OCI-LY1 (cell line): ENCODE measurements at regions not wholly inside any gene's neighbourhood (a gene's known extent, or its start where the extent isn't known, plus 50 kb on each side); places are given as distances from the start of the nearest gene placed in this dataset.

ENCODE experiments used
- CTCF ChIP-seq: fragments of 200-600 bp; sonication (generic), shearing (Covaris generic); IDR thresholded peaks from 2 replicates; pipeline ENCODE4 v1.5.1; 2017; ENCODE audit warnings: mild to moderate bottlenecking, antibody characterized with exemption, low read length, moderate library complexity, mixed read lengths
- EZH2 ChIP-seq: fragments of 200-600 bp; sonication (generic), shearing (Covaris generic); IDR thresholded peaks from 2 replicates; pipeline ENCODE4 v1.8.0; 2017; ENCODE audit warnings: borderline replicate concordance, mixed run types, mild to moderate bottlenecking, antibody characterized with exemption, low read length, moderate library complexity, mixed read lengths

- no peak for TF ChIP-seq CTCF
- TF ChIP-seq EZH2 = no peak
These were observed 1105.4 kb downstream of the VRK1 start for GRCh38 chr14:97902630-97903029.
